HFFc6 (cell line): ENCODE measurements at regions not wholly inside any gene's neighbourhood (a gene's known extent, or its start where the extent isn't known, plus 50 kb on each side); places are given as distances from the start of the nearest gene placed in this dataset.

ENCODE experiments used
- DNase-seq: peaks from one replicate; pipeline ENCODE4 v3.0.0-alpha.2; 2018
- H3K27ac Mint-ChIP-seq: 2 replicates; pipeline ENCODE4 v1.8.0; 2020; ENCODE audit warnings: mild to moderate bottlenecking, mixed read lengths
- H3K27me3 Mint-ChIP-seq: 2 replicates; pipeline ENCODE4 v1.8.0; 2021; ENCODE audit warnings: mild to moderate bottlenecking, moderate library complexity, mixed read lengths; ENCODE audit not compliant: insufficient read depth
- H3K36me3 Mint-ChIP-seq: 2 replicates; pipeline ENCODE4 v1.8.0; 2021; ENCODE audit warnings: low read depth, mixed read lengths
- H3K4me1 Mint-ChIP-seq: 2 replicates; pipeline ENCODE4 v1.8.0; 2020; ENCODE audit warnings: low read depth, mixed read lengths
- H3K4me3 Mint-ChIP-seq: 2 replicates; pipeline ENCODE4 v1.8.0; 2020; ENCODE audit warnings: mild to moderate bottlenecking, moderate library complexity, mixed read lengths
- H3K9me3 Mint-ChIP-seq: 2 replicates; pipeline ENCODE4 v1.8.0; 2020; ENCODE audit warnings: mild to moderate bottlenecking, mixed read lengths
- TF ChIP-seq, protein P1 (sequence below): fragments of 200-600 bp; sonication (generic); IDR thresholded peaks from 2 replicates; pipeline ENCODE4 v1.5.0; 2021; ENCODE audit warnings: antibody characterized with exemption, mild to moderate bottlenecking

DNA sequence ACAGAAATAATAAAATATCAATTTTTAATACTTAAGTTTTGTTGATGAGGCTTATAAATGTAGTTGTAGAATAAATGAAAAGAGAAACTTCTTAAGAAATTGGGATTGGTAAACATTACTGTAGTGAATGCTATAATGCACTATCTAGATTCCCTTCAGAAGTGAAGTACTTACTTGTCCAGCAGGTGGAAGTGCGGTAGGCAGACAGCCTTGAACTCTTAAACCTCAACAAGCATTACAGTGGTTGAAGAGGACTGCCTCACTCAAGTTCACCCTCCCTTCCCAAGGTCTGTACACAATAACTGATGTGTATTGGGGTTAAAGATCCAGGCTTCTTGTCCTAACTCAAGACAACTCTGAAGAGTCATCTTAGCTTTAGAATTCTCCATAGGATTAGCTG lies 931.0 kb upstream of the LRRTM1 start:
- Mint-ChIP-seq H3K4me3 (no peak overlapping the region), H3K36me3 (no peaks in the 10 kb centered on the region)
- no peak for DNase-seq

DNA sequence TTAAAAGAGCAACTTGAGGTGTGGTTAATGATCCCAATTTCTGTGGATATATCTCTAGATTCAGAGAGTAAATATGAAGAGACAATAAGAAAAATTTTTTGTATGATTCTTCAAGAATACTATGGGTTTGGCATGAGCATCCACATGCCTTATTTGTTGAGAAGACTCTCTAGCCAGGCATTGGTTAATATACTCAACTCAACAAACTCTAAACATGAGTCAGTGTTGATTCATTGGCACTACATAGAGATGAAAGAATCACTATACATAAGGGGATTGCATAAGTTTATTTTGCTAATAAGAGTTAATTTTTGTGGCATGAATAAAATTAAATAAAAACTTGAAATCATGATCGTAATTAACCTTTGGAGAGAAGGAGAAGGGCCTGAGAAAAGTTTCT lies 930.2 kb upstream of the LRRTM1 start:
- H3K4me1 Mint-ChIP-seq: no peaks in the 10 kb centered on the region
- DNase-seq: no peak
- no peaks in the 10 kb centered on the region for H3K27me3 Mint-ChIP-seq
- H3K9me3 Mint-ChIP-seq: peaks cover 38% of the 10 kb centered on the region
- TF ChIP-seq, protein P1, sequence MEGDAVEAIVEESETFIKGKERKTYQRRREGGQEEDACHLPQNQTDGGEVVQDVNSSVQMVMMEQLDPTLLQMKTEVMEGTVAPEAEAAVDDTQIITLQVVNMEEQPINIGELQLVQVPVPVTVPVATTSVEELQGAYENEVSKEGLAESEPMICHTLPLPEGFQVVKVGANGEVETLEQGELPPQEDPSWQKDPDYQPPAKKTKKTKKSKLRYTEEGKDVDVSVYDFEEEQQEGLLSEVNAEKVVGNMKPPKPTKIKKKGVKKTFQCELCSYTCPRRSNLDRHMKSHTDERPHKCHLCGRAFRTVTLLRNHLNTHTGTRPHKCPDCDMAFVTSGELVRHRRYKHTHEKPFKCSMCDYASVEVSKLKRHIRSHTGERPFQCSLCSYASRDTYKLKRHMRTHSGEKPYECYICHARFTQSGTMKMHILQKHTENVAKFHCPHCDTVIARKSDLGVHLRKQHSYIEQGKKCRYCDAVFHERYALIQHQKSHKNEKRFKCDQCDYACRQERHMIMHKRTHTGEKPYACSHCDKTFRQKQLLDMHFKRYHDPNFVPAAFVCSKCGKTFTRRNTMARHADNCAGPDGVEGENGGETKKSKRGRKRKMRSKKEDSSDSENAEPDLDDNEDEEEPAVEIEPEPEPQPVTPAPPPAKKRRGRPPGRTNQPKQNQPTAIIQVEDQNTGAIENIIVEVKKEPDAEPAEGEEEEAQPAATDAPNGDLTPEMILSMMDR: no peak
- no peak overlapping the region for H3K4me3 Mint-ChIP-seq
- H3K27ac Mint-ChIP-seq: no peak overlapping the region
- H3K36me3 Mint-ChIP-seq: no peaks in the 10 kb centered on the region

More for the DNA sequence above, 931.0 kb upstream of the LRRTM1 start:
- Mint-ChIP-seq H3K27ac (no peak overlapping the region), H3K27me3 (no peaks in the 10 kb centered on the region), H3K9me3 (peaks cover 40% of the 10 kb centered on the region), H3K4me1 (no peaks in the 10 kb centered on the region)
- TF ChIP-seq, protein P1: no peak

DNA sequence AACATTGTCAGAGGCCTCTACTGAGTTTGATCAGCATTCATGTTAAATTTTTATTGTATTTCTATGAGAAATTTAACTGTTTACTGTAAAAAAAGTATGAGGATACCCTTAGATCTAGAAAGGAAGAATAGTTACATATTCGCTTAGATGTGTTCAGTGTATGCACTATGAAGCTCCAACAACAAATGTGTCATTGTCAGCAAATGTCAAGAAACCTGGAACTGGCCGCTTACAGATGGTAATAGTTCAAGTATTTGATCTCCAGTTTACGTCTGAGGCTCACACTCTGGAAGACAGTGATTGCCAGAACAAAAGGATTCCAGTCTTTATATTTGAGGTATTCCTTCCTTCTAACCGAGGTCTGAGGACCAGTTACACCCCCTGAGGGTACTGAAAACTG lies 921.2 kb upstream of the LRRTM1 start:
- Mint-ChIP-seq H3K4me1 (no peaks in the 10 kb centered on the region), H3K4me3 (no peak overlapping the region), H3K9me3 (peaks cover 14% of the 10 kb centered on the region), H3K36me3 (no peaks in the 10 kb centered on the region), H3K27ac (no peak overlapping the region), H3K27me3 (no peaks in the 10 kb centered on the region)
- TF ChIP-seq, protein P1: no peak
- no peak for DNase-seq

DNA sequence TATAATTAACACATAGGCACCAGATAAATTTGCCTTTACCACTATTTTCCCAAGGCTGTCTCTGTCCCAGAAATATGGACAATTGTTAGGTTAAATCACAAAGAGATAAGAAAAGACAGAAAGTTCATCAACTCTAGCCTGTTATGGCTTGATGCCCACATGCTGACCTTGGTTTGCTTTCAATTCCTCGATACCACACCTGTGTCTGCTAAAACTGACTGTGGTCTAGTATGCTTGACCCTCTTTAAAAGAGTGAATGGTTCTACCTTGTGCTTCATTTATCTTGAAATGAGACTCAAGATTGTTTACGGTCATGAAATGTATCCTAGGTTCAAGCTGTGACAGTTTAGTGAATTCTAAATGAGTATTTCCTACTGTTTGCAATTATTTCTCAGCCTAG lies 909.0 kb upstream of the LRRTM1 start:
- no peaks in the 10 kb centered on the region for H3K4me1 Mint-ChIP-seq
- no peak for DNase-seq
- peaks cover 20% of the 10 kb centered on the region for H3K9me3 Mint-ChIP-seq
- H3K27me3 Mint-ChIP-seq: no peaks in the 10 kb centered on the region
- no peak overlapping the region for H3K27ac Mint-ChIP-seq
- H3K4me3 Mint-ChIP-seq: no peak overlapping the region
- TF ChIP-seq, protein P1: no peak
- no peaks in the 10 kb centered on the region for H3K36me3 Mint-ChIP-seq

DNA sequence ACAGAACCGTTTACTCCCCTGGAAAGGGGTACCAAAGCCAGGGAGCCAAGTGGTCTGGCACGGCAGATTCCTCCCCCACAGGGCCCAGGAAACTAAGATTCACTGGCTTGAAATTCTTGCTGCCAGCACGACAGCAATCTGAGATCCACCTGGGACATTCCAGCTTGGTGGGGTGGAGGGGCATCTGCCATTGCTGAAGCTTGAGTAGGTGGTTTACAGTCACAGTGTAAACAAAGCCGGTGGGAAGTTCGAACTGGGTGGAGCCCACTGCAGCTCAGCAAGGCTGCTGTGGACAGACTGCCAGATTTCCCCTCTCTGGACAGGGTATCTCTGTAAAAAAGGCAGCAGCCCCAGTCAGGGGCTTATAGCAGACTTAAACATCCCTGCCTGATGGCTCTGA lies 901.7 kb upstream of the LRRTM1 start:
- TF ChIP-seq, protein P1: no peak
- no peaks in the 10 kb centered on the region; the same call in 1 of the 2 replicates for H3K36me3 Mint-ChIP-seq
- H3K4me3 Mint-ChIP-seq: no peak overlapping the region
- H3K27me3 Mint-ChIP-seq: peaks cover 2% of the 10 kb centered on the region; the same call in 1 of the 2 replicates
- peaks cover 44% of the 10 kb centered on the region for H3K9me3 Mint-ChIP-seq
- no peaks in the 10 kb centered on the region for H3K4me1 Mint-ChIP-seq
- DNase-seq: no peak
- no peak overlapping the region for H3K27ac Mint-ChIP-seq
